Mammary epithelial cell (primary cell): ENCODE measurements at regions not wholly inside any gene's neighbourhood (a gene's known extent, or its start where the extent isn't known, plus 50 kb on each side); places are given as distances from the start of the nearest gene placed in this dataset.

Experiments
- EZH2 ChIP-seq: IDR thresholded peaks from 2 replicates; pipeline ENCODE4 v1.6.1; 2012; ENCODE audit warnings: low read length, inconsistent platforms, borderline replicate concordance
- TF ChIP-seq, protein P1 (sequence below), 2 donors: IDR thresholded peaks in 1 of 2; conservative IDR thresholded peaks in 1 of 2; 2 replicates each; pipeline ENCODE4 v1.5.1; 2011 to 2012; ENCODE audit warnings: inconsistent platforms in 2 of 2, low read length in 2 of 2, mild to moderate bottlenecking in 2 of 2, control low read depth in 1 of 2, low read depth in 1 of 2; ENCODE audit not compliant: insufficient read depth in 1 of 2; ENCODE audit errors: extremely low read depth in 1 of 2

DNA sequence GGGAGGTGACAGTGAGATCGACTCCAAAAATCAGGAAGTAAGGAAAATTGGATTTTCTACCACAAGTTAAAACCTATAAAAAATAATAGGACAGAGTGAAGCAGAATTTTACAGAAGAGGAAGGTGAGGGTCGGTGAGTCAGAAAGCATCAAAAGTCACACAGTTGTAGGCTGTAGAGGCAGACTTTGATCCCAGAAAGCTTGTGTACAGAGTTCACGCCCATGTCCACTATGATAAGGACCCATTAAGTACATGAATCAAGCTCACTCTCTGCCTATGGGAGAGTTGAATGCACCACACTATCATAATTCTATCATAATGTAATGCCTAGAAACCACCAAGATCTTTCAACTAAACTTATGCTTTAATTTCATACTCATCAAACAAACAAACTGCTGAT is 291.2 kb downstream of the PRELID2 start:
- TF ChIP-seq, protein P1, sequence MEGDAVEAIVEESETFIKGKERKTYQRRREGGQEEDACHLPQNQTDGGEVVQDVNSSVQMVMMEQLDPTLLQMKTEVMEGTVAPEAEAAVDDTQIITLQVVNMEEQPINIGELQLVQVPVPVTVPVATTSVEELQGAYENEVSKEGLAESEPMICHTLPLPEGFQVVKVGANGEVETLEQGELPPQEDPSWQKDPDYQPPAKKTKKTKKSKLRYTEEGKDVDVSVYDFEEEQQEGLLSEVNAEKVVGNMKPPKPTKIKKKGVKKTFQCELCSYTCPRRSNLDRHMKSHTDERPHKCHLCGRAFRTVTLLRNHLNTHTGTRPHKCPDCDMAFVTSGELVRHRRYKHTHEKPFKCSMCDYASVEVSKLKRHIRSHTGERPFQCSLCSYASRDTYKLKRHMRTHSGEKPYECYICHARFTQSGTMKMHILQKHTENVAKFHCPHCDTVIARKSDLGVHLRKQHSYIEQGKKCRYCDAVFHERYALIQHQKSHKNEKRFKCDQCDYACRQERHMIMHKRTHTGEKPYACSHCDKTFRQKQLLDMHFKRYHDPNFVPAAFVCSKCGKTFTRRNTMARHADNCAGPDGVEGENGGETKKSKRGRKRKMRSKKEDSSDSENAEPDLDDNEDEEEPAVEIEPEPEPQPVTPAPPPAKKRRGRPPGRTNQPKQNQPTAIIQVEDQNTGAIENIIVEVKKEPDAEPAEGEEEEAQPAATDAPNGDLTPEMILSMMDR (conservative IDR thresholded peaks at IDR 0.05 in 1 of 2, IDR thresholded peaks at IDR 0.05 in 1 of 2; ENCODE audit: extremely low read depth in 1 of 2, insufficient read depth in 1 of 2, low read depth in 1 of 2, low read length in 2 of 2) = no peak
- TF ChIP-seq EZH2 = no peak
